Renal cortical epithelial cell (primary cell): ENCODE measurements at regions not wholly inside any gene's neighbourhood (a gene's known extent, or its start where the extent isn't known, plus 50 kb on each side); places are given as distances from the start of the nearest gene placed in this dataset.
A peak's percentile ranks its signal among the peaks of the same experiment; 100 is the strongest.
"Not testable (repeated sequence)": the region's sequence is repeated elsewhere in the genome, so short reads cannot be mapped to it uniquely, and the experiment has no call there.

Experiments used
- DNase-seq: peaks from one replicate; pipeline ENCODE4 v3.0.0-alpha.2; 2011; ENCODE audit warnings: low read depth

- DNase-seq: no peak
These were observed 334.7 kb upstream of the ZNF608 start for GRCh38 chr5:125081101-125081500.

- no peak for DNase-seq
These were observed 337.5 kb upstream of the ZNF608 start for GRCh38 chr5:125083981-125084380.

GRCh38 chr5:125085797-125086505, 339.5 kb upstream of the ZNF608 start:
- DNase-seq: peak; percentile 77

- no peak for DNase-seq
These were observed 342.2 kb upstream of the ZNF608 start for GRCh38 chr5:125088522-125089105.

GRCh38 chr5:125092138-125092537, 345.7 kb upstream of the ZNF608 start:
- not testable (repeated sequence) for DNase-seq

- DNase-seq: peak; percentile 82
These were observed 347.3 kb upstream of the ZNF608 start for GRCh38 chr5:125093776-125094175.

GRCh38 chr5:125100342-125100741, 353.9 kb upstream of the ZNF608 start:
- no peak for DNase-seq

- peak; percentile 48 for DNase-seq
These were observed 354.5 kb upstream of the ZNF608 start for GRCh38 chr5:125100951-125101350.

GRCh38 chr5:125103459-125103858, 357.0 kb upstream of the ZNF608 start:
- DNase-seq: peak; percentile 85

GRCh38 chr5:125106271-125106670, 359.8 kb upstream of the ZNF608 start:
- no peak for DNase-seq

GRCh38 chr5:125106881-125107280, 360.4 kb upstream of the ZNF608 start:
- no peak for DNase-seq

GRCh38 chr5:125109293-125109692, 362.9 kb upstream of the ZNF608 start:
- DNase-seq: no peak

- no peak for DNase-seq
These were observed 363.4 kb upstream of the ZNF608 start for GRCh38 chr5:125109816-125110215.

GRCh38 chr5:125112196-125112595, 365.8 kb upstream of the ZNF608 start:
- no peak for DNase-seq

- DNase-seq: peak; percentile 43
These were observed 366.9 kb upstream of the ZNF608 start for GRCh38 chr5:125113328-125113727.

- no peak for DNase-seq
These were observed 368.7 kb upstream of the ZNF608 start for GRCh38 chr5:125115195-125115525.

GRCh38 chr5:125117566-125117965, 371.1 kb upstream of the ZNF608 start:
- DNase-seq: no peak

- no peak for DNase-seq
These were observed 373.6 kb upstream of the ZNF608 start for GRCh38 chr5:125120012-125120411.

- DNase-seq: no peak
These were observed 378.8 kb upstream of the ZNF608 start for GRCh38 chr5:125125031-125125823.

- DNase-seq: no peak
These were observed 379.6 kb upstream of the ZNF608 start for GRCh38 chr5:125126050-125126449.

GRCh38 chr5:125129151-125129806, 382.8 kb upstream of the ZNF608 start:
- peak; percentile 54 for DNase-seq

GRCh38 chr5:125130591-125130990, 384.2 kb upstream of the ZNF608 start:
- no peak for DNase-seq
